H9 (cell line): ENCODE measurements at regions not wholly inside any gene's neighbourhood (a gene's known extent, or its start where the extent isn't known, plus 50 kb on each side); places are given as distances from the start of the nearest gene placed in this dataset.
"Not testable (repeated sequence)": the region's sequence is repeated elsewhere in the genome, so short reads cannot be mapped to it uniquely, and the experiment has no call there.

Source experiments
- DNase-seq: peaks from one replicate; pipeline ENCODE4 v3.0.0-alpha.2; 2017
- H2AFZ ChIP-seq: one replicate; pipeline ENCODE4 v1.6.1; 2013; ENCODE audit warnings: mild to moderate bottlenecking, low read length, control low read depth, moderate library complexity
- H2AK5ac ChIP-seq: 2 replicates; pipeline ENCODE4 v1.6.1; 2013; ENCODE audit warnings: low read length, control low read depth, mixed read lengths; ENCODE audit not compliant: insufficient read length
- H2BK120ac ChIP-seq: one replicate; pipeline ENCODE4 v1.6.1; 2013; ENCODE audit warnings: low read depth, mild to moderate bottlenecking, low read length, control low read depth, inconsistent platforms; ENCODE audit not compliant: poor library complexity, severe bottlenecking
- H2BK12ac ChIP-seq: 2 replicates; pipeline ENCODE4 v1.6.1; 2013; ENCODE audit warnings: low read length, control low read depth, mixed read lengths, low read depth; ENCODE audit not compliant: insufficient read length
- H2BK15ac ChIP-seq: 2 replicates; pipeline ENCODE4 v1.6.1; 2013; ENCODE audit warnings: low read depth, low read length, control low read depth
- H2BK20ac ChIP-seq: one replicate; pipeline ENCODE4 v1.6.1; 2013; ENCODE audit warnings: low read depth, mild to moderate bottlenecking, low read length, control low read depth, inconsistent platforms; ENCODE audit not compliant: poor library complexity, severe bottlenecking
- H2BK5ac ChIP-seq: 2 replicates; pipeline ENCODE4 v1.6.1; 2013; ENCODE audit warnings: low read length, control low read depth, mixed read lengths; ENCODE audit not compliant: insufficient read length
- H3K14ac ChIP-seq: 2 replicates; pipeline ENCODE4 v1.6.1; 2013; ENCODE audit warnings: low read length, control low read depth; ENCODE audit not compliant: insufficient read depth
- H3K18ac ChIP-seq: 2 replicates; pipeline ENCODE4 v1.6.1; 2013; ENCODE audit warnings: low read depth, mild to moderate bottlenecking, mixed read lengths, low read length, control low read depth; ENCODE audit not compliant: insufficient read length
- H3K23ac ChIP-seq: 2 replicates; pipeline ENCODE4 v1.6.1; 2013; ENCODE audit warnings: low read length, control low read depth, mixed read lengths, low read depth; ENCODE audit not compliant: insufficient read length
- H3K23me2 ChIP-seq: 2 replicates; pipeline ENCODE4 v1.6.1; 2013; ENCODE audit warnings: low read depth, mild to moderate bottlenecking, mixed read lengths, low read length, control low read depth; ENCODE audit not compliant: insufficient read length, poor library complexity, severe bottlenecking
- H3K27ac ChIP-seq: 2 replicates; pipeline ENCODE4 v1.5.1; 2013; ENCODE audit warnings: low read length, control low read depth, mixed read lengths, low read depth; ENCODE audit not compliant: insufficient read length
- H3K27me3 ChIP-seq: 2 replicates; pipeline ENCODE4 v1.6.1; 2013; ENCODE audit warnings: low read length, control low read depth, inconsistent platforms; ENCODE audit not compliant: insufficient read depth
- H3K4ac ChIP-seq: 2 replicates; pipeline ENCODE4 v1.6.1; 2013; ENCODE audit warnings: low read depth, mild to moderate bottlenecking, control low read depth, inconsistent platforms, low read length, moderate library complexity
- H3K4me1 ChIP-seq: 2 replicates; pipeline ENCODE4 v1.6.1; 2013; ENCODE audit warnings: low read length, control low read depth, inconsistent platforms; ENCODE audit not compliant: insufficient read depth
- H3K4me2 ChIP-seq: 2 replicates; pipeline ENCODE4 v1.6.1; 2013; ENCODE audit warnings: low read length, control low read depth, mixed read lengths; ENCODE audit not compliant: insufficient read length, insufficient read depth
- H3K56ac ChIP-seq: 2 replicates; pipeline ENCODE4 v1.6.1; 2013; ENCODE audit warnings: low read depth, mild to moderate bottlenecking, mixed read lengths, low read length, control low read depth; ENCODE audit not compliant: insufficient read length
- H3K79me1 ChIP-seq: 2 replicates; pipeline ENCODE4 v1.6.1; 2013; ENCODE audit warnings: low read depth, mild to moderate bottlenecking, moderate library complexity, low read length, control low read depth, inconsistent platforms; ENCODE audit not compliant: insufficient read depth, poor library complexity, severe bottlenecking
- H3K79me2 ChIP-seq: 2 replicates; pipeline ENCODE4 v1.6.1; 2013; ENCODE audit warnings: low read length, control low read depth, inconsistent platforms; ENCODE audit not compliant: insufficient read depth
- H3K9ac ChIP-seq: 2 replicates; pipeline ENCODE4 v1.6.1; 2013; ENCODE audit warnings: low read length, control low read depth, mixed read lengths; ENCODE audit not compliant: insufficient read length; ENCODE audit errors: extremely low read depth
- H3K9me3 ChIP-seq: one replicate; pipeline ENCODE4 v1.6.1; 2013; ENCODE audit warnings: low read depth, low read length, inconsistent platforms; ENCODE audit not compliant: control insufficient read depth
- H3T11ph ChIP-seq: one replicate; pipeline ENCODE4 v1.6.1; 2013; ENCODE audit warnings: mild to moderate bottlenecking, low read length, control low read depth, inconsistent platforms
- H4K20me1 ChIP-seq: one replicate; pipeline ENCODE4 v1.6.1; 2013; ENCODE audit not compliant: control insufficient read depth, insufficient read length, insufficient read depth
- H4K5ac ChIP-seq: 2 replicates; pipeline ENCODE4 v1.6.1; 2013; ENCODE audit warnings: low read depth, mild to moderate bottlenecking, mixed read lengths, low read length, control low read depth; ENCODE audit not compliant: insufficient read length
- H4K8ac ChIP-seq: replicated peaks from 2 replicates; pipeline ENCODE4 v1.6.1; 2013; ENCODE audit warnings: low read length, control low read depth, mixed read lengths, low read depth; ENCODE audit not compliant: insufficient read length
- H4K91ac ChIP-seq: 2 replicates; pipeline ENCODE4 v1.6.1; 2013; ENCODE audit warnings: low read depth, mild to moderate bottlenecking, moderate library complexity, mixed read lengths, low read length, control low read depth; ENCODE audit not compliant: insufficient read length
- H3K27ac Mint-ChIP-seq, 3 experiments: 2 replicates in 2 of 3; 3 replicates in 1 of 3; pipeline ENCODE4 v1.8.0; 2020 to 2021; ENCODE audit warnings: mixed read lengths in 3 of 3, mild to moderate bottlenecking in 1 of 3, moderate library complexity in 1 of 3
- H3K27me3 Mint-ChIP-seq: 2 replicates; pipeline ENCODE4 v1.8.0; 2021; ENCODE audit warnings: low read depth, mild to moderate bottlenecking, moderate library complexity, mixed read lengths
- H3K36me3 Mint-ChIP-seq, 3 experiments: 2 replicates in 2 of 3; 3 replicates in 1 of 3; pipeline ENCODE4 v1.8.0; 2020 to 2021; ENCODE audit warnings: low read depth in 3 of 3, mixed read lengths in 3 of 3; ENCODE audit not compliant: insufficient read depth in 1 of 3
- H3K4me1 Mint-ChIP-seq, 2 experiments: 2 replicates each; pipeline ENCODE4 v1.8.0; 2020; ENCODE audit warnings: mixed read lengths in 2 of 2
- H3K4me3 Mint-ChIP-seq, 2 experiments: 2 replicates in 1 of 2; 3 replicates in 1 of 2; pipeline ENCODE4 v1.8.0; 2020 to 2021; ENCODE audit warnings: mild to moderate bottlenecking in 2 of 2, mixed read lengths in 2 of 2, moderate library complexity in 1 of 2
- H3K9me3 Mint-ChIP-seq, 2 experiments: 2 replicates in 1 of 2; 3 replicates in 1 of 2; pipeline ENCODE4 v1.8.0; 2020; ENCODE audit warnings: mild to moderate bottlenecking in 2 of 2, mixed read lengths in 2 of 2, moderate library complexity in 1 of 2
- CTCF ChIP-seq: fragments of 200-600 bp; sonication (generic); conservative IDR thresholded peaks from 3 replicates; pipeline ENCODE4 v1.8.0; 2021; ENCODE audit warnings: antibody characterized with exemption, mild to moderate bottlenecking
- WGBS: extraction: QIAGEN DNeasy Blood & Tissue Kit; methylation state at CpG from one replicate; pipeline ENCODE4 v1.1.7; 2013; ENCODE audit warnings: missing lambda C conversion rate, low lambda C conversion rate, mixed read lengths; ENCODE audit not compliant: insufficient read length; ENCODE audit errors: extremely low coverage; 5-methylcytosine and 5-hydroxymethylcytosine counted together

GRCh38 chr20:47847884-47848485 is 62.7 kb upstream of the SULF2 start:
- Histone ChIP-seq H4K91ac (no peak overlapping the region), H3K27ac (no peak overlapping the region), H2BK12ac (no peak overlapping the region), H3K27me3 (no peaks in the 10 kb centered on the region), H3T11ph (no peak overlapping the region), H3K4ac (no peak overlapping the region), H3K18ac (no peak overlapping the region), H3K79me1 (no peaks in the 10 kb centered on the region), H2AK5ac (no peak overlapping the region), H2BK5ac (no peak overlapping the region), H3K23ac (no peak overlapping the region), H3K4me1 (no peaks in the 10 kb centered on the region), H2BK20ac (no peak overlapping the region), H4K5ac (no peak overlapping the region), H3K14ac (no peak overlapping the region), H3K23me2 (no peaks in the 10 kb centered on the region), H3K79me2 (no peaks in the 10 kb centered on the region), H3K4me2 (no peak overlapping the region), H2BK15ac (no peak overlapping the region), H3K9me3 (no peaks in the 10 kb centered on the region), H4K20me1 (no peaks in the 10 kb centered on the region), H2BK120ac (no peak overlapping the region), H3K56ac (no peak overlapping the region), H4K8ac (no peak overlapping the region), H2AFZ (no peak overlapping the region), H3K9ac (no peak overlapping the region)
- Mint-ChIP-seq H3K4me1 (peaks cover 12 to 14% of the 10 kb centered on the region in 2 experiments), H3K36me3 (peaks cover 5 to 14% (median 12%) of the 10 kb centered on the region in 3 experiments; a peak in 6 of 7 replicates), H3K9me3 (peaks cover 13 to 17% of the 10 kb centered on the region in 2 experiments), H3K27ac (no peak overlapping the region), H3K4me3 (no peak overlapping the region), H3K27me3 (peaks cover 4% of the 10 kb centered on the region)
- no CpG with 5 or more reads among the region's 8 CpGs for WGBS
- no peak for TF ChIP-seq CTCF
- DNase-seq: no peak

GRCh38 chr20:47847220-47847619 is 61.9 kb upstream of the SULF2 start:
- H2AK5ac ChIP-seq, H3K9me3 ChIP-seq, H4K8ac ChIP-seq, H3T11ph ChIP-seq, H3K4me2 ChIP-seq, H2AFZ ChIP-seq, H2BK5ac ChIP-seq, H3K14ac ChIP-seq, H3K27me3 Mint-ChIP-seq, H3K56ac ChIP-seq, H2BK15ac ChIP-seq, H3K9ac ChIP-seq, H3K36me3 Mint-ChIP-seq, DNase-seq, H3K4ac ChIP-seq, H3K79me1 ChIP-seq, H4K91ac ChIP-seq, H3K27ac Mint-ChIP-seq, H3K79me2 ChIP-seq, H3K27ac ChIP-seq, H3K23me2 ChIP-seq, H4K5ac ChIP-seq, H3K9me3 Mint-ChIP-seq, H3K23ac ChIP-seq, H3K27me3 ChIP-seq, H3K18ac ChIP-seq, H2BK12ac ChIP-seq, H3K4me1 ChIP-seq, H3K4me3 Mint-ChIP-seq, H2BK20ac ChIP-seq, H4K20me1 ChIP-seq, H2BK120ac ChIP-seq: not testable (repeated sequence)
- peaks cover 16 to 18% of the 10 kb centered on the region in 2 experiments for H3K4me1 Mint-ChIP-seq
- no CpG with 5 or more reads among the region's 7 CpGs for WGBS
